ENCODE measurements at regions not wholly inside any gene's neighbourhood (a gene's known extent, or its start where the extent isn't known, plus 50 kb on each side); places are given as distances from the start of the nearest gene placed in this dataset.
A peak's percentile ranks its signal among the peaks of the same experiment; 100 is the strongest.

GRCh38 chr3:94875149-94875548 lies 812.3 kb downstream of the NSUN3 start:
- no peak for DNase-seq

- no peak for DNase-seq
These were observed 824.2 kb downstream of the NSUN3 start for GRCh38 chr3:94887065-94887464.

DNA sequence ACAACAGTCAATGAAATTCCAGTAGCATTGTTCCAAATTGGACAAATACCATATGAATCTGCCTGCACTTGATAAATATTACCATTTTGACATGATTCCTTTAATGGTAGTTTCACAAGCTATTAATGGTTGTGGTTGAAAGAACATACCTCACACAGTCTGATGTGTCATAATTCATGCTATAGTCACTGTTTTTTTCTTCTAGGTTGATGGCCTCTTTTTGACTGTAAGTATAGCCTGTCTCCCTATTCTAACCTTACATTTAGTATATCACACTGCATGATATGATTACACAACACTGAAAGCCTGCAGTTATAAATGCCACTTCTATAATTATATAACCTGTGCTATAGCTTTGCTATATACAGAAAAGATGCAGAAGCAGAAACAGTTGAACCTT lies 834.1 kb downstream of the NSUN3 start:
- no peak for DNase-seq

DNA sequence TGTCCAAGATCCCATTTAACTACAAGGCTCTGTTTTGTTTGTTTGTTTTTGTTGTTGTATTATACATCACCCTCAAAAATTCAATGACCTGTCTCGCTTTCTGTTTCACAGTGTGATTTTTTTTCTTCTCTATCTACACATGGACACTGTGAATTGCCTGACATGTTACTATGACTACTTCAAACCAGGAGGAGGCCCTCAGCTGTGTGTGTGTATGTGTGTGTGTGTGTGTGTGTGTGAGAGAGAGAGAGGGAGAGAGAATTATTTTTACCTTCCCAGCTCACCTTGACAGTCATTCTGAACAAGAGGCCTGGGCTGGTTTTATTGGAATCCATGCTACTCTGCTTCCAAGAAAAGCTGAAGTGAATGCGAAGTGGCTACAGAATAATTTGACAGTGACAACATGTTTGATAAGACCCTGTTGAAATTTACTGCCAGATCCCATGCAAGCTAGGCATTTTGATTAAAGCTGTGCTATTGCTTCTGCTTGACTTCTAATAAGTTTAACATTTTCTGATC lies 841.4 kb downstream of the NSUN3 start:
- DNase-seq, result no peak

DNA sequence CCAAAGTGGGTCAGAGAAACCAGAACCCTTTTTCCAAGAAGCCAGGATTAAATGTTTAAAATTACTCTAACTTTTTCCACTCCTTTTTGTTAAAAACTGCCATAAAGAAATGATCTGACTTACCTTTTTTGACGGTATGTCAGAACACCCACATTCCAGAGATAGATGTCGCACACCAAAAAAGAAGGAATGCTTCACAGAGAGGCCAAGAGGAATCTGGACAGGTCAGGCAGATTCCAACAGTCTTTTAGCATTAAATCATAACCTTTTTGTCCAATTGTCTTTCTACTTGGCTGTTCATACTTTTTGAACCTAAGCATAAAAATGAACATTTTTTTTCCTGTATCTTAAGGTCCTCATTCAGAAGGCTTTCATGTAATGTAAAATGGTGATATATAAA lies 846.9 kb downstream of the NSUN3 start:
- DNase-seq, result no peak

- no peak for DNase-seq
These were observed 849.8 kb downstream of the NSUN3 start for GRCh38 chr3:94912656-94913055.

- no peak for DNase-seq
These were observed 864.3 kb downstream of the NSUN3 start for GRCh38 chr3:94927175-94927574.

- DNase-seq, result peak; percentile 2
These were observed 866.1 kb downstream of the NSUN3 start for GRCh38 chr3:94928921-94929320.

DNA sequence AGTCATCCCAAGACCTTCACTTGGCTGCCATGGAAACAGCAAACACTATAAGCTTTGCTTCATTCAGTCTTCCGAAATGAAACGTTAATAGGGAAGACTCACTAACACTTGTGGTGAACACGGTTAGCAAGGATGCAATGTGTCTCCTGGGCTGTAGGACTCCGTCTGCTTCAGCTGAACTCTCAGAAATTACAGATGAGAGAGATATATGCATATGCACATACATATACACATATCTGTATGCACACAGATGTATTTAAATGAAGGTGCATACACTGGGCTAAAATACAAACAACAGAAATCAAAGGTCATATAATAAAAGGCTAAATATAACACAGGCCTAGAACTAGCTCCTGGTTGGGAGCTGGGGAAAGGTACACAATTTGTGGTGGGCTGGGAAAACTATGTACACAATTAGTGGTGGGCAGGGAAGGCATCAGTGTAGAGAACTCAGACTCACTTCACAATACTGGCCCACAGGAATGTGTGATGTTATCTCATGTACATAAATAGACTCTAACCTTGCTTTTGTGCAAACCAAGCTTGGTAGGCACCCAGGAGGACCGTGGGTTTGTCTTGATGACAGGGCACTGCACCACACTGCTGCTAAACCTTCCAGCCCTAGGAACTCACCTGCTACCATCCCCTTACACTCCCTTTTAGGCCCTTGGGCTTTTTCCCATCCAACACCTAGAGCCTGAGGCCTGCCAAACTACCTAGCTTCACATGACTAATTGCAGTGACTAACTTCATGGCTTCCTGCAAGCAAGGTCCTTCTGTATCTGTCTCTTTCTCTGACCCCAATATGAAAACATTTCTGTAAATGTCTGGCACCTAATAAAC lies 873.1 kb downstream of the NSUN3 start:
- no peak for DNase-seq

DNA sequence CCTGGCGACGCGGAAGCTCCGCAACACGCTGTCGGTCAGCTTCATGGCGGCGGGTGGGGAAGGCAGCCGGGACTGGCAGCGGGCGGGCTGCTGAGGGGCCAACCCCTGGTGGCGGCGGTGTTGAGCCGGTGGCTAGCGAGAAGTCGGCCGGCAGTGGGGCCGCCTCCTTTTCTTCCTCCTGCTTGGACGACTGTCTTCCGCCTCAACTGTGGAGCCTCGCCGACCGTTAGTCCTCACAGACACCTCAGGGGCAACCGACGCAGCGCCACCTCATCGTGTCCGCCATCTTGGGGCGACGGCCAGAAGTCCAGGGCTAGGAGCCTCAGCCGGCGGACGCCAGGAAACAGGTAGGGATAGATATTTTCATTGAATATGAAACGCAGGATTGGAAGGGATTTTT lies 875.1 kb downstream of the NSUN3 start:
- DNase-seq, result no peak

- no peak for DNase-seq
These were observed 883.8 kb downstream of the NSUN3 start for GRCh38 chr3:94946683-94947082.

DNA sequence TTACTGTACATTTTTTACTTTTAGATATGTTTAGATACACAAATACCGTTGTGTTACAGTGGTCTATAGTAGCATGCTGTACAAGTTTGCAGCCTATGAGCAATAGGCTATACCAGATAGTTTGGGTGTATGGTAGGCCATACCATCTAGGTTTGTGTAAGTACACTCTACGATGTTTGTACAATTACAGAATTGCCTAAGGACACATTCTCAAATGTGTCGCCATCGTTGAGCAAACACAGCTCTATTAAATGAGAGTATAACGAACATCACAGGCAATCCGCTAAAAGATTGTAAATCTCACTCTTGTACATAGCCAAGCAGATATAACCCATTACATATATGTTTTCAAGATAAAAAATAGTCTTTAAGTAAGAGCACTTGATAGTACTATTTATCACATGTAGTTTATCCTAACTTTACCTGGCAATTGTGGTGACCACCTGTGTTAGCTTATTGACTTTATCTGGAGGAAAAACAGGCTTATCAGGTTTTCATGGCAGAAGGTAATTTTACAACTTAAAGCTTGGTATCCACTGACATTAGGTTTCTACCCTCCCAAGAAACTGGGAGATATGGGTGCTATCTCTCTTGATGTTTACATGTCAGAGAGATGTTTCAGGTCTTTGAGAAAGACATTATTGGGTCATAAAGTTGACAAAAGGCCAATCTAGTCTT lies 898.7 kb downstream of the NSUN3 start:
- DNase-seq, result no peak

DNA sequence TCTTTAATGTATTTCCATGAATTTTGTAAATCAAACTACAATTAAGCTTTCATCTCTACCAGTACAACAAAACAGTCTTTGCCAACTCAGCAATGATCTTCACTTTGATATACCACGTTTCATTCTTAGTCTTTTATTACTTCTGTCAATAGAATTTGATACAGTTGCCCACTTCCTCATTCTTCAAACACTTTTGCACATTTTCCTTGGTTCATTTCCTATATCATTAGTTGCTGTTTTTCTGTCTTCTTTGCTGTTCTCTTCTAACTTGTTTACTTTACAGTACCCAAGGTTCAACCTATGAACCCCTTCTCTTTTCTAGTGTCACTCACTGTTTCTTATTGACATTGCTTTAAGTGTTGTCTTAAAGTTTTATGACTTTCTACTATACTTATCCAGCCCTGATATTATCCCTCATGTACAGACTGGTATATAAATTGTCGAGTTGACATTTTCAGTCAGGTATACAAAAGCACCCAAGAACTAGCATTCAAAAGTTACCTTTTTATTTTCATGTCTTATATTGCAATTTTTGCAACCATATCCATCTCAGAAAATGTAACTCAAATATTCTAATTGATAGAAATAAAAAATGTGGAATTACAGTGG lies 903.1 kb downstream of the NSUN3 start:
- no peak for DNase-seq

GRCh38 chr3:94967196-94967595 lies 904.3 kb downstream of the NSUN3 start:
- DNase-seq, result no peak

DNA sequence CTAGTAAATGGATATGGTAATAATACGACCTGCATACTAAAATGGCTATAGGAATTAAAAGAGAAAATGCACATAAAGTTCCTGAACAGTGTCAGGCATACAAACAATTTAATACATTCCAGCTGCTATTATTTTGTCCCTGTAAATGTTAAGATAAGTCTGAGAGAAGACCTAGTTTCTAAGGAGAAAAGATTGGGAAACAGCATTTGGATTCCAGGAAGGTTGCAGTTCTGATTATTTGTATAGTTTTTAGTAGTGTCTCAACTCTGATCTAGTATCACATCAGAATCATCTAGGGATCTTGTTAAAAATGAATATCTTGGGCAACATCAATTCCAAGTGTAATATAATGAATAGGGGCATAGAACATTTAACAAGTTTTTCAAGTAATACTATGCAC lies 905.7 kb downstream of the NSUN3 start:
- no peak for DNase-seq

GRCh38 chr3:94972066-94972465 lies 909.2 kb downstream of the NSUN3 start:
- no peak for DNase-seq

DNA sequence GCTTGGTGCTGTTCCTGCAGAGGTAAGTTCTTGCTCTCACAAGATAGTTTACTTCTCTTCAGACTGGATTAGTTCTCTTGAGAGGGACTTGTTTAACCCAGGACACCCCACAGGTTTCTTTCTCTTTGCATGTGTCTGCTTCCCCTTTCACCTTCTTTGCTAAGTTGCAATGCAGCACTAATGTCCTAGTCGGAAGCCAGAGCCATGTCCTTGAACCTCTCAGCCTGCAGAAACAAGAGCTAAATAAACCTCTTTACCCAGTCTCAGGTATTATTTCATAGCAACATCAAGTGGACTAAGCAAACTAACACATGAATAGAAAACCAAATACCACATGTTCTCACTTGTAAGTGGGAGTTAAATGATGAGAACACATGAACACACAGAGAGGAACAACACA lies 915.2 kb downstream of the NSUN3 start:
- DNase-seq, result no peak

DNA sequence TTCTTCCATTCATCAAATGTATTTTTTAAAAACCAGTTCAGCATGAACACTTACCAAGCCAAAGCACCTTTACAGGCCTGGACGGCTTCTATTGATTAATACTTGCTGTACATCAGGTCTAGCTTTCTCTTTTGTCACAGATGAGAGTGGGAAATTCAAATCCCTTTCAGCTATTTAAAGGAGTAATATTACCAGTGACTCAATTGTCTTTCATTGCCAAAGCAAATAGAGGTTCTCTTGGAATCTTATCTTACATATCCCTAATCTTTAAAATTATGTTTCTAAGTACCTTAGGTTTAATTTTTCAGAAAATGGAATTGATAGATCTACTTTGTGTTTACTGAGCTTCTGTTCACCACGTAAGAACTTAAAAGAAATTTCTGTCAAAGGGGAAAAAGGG lies 922.9 kb downstream of the NSUN3 start:
- no peak for DNase-seq

GRCh38 chr3:94990952-94991705 lies 928.3 kb downstream of the NSUN3 start:
- no peak for DNase-seq

DNA sequence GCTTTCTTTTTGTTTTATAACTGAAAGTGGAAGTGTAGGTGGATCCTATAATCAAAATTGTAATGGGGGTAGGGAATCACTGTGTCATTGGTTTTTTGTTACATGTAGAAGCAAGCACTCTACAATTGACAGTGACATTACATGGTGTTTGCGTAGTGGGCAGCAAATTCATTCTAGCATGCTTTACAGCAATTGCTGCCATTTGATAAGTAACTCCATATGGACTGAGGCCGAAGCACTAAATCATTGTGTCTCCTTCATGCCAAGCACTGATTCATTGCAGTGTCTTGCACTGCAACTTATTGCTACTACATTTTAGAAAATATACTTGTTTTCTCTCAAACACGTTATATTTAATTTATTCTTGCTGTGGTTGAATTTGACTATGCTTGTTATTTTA lies 933.9 kb downstream of the NSUN3 start:
- no peak for DNase-seq

- no peak for DNase-seq
These were observed 939.7 kb downstream of the NSUN3 start for GRCh38 chr3:95002438-95003046.

DNA sequence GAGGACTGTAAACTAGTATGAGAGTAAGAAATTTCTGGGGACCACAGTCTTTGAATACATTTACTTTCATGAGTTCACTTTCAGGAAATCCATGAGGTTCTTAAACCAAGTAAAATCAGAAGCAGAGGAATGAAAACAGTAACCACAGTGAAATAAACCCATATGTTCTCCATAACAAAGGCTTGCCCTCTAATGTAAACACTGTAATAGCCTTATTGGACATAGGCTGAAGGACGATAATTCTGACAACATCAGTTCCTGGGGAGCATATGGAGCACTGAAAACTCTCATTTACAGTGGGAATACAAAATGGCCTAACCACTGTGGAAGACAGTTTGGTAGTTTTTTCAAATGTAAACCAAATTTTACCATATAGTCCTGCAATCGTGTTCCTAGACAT lies 965.8 kb downstream of the NSUN3 start:
- DNase-seq, result no peak

GRCh38 chr3:95029644-95030043 lies 966.8 kb downstream of the NSUN3 start:
- DNase-seq, result no peak

All from NCI-H1694 treated with DMSO at 0.1 percent for 48 hours (cell line).